Muscle of leg (tissue), 3 donors: ENCODE measurements at regions not wholly inside any gene's neighbourhood (a gene's known extent, or its start where the extent isn't known, plus 50 kb on each side); places are given as distances from the start of the nearest gene placed in this dataset.
"Not testable (repeated sequence)": the region's sequence is repeated elsewhere in the genome, so short reads cannot be mapped to it uniquely, and the experiment has no call there.

ENCODE experiments used
- DNase-seq: peaks from one replicate; pipeline ENCODE4 v3.0.0; 2013
- H3K27ac ChIP-seq: one replicate; pipeline ENCODE4 v1.5.1; 2013; ENCODE audit warnings: mild to moderate bottlenecking, low read length, control low read depth
- H3K27me3 ChIP-seq: one replicate; pipeline ENCODE4 v1.6.1; 2013; ENCODE audit warnings: low read length; ENCODE audit not compliant: control insufficient read depth, insufficient read depth
- H3K36me3 ChIP-seq: one replicate; pipeline ENCODE4 v1.6.1; 2013; ENCODE audit warnings: low read length; ENCODE audit not compliant: control insufficient read depth, insufficient read depth
- H3K4me1 ChIP-seq: one replicate; pipeline ENCODE4 v1.6.1; 2013; ENCODE audit warnings: low read length; ENCODE audit not compliant: control insufficient read depth, insufficient read depth
- H3K4me3 ChIP-seq: one replicate; pipeline ENCODE4 v1.5.1; 2013; ENCODE audit warnings: low read length, control low read depth
- H3K9me3 ChIP-seq: replicated peaks from 2 replicates; pipeline ENCODE4 v1.6.1; 2013; ENCODE audit warnings: low read depth, low read length; ENCODE audit not compliant: control insufficient read depth
- WGBS: methylation state at CpG from one replicate; pipeline ENCODE4 v1.1.5; 2013; ENCODE audit warnings: missing lambda C conversion rate; ENCODE audit not compliant: insufficient coverage; 5-methylcytosine and 5-hydroxymethylcytosine counted together

DNA sequence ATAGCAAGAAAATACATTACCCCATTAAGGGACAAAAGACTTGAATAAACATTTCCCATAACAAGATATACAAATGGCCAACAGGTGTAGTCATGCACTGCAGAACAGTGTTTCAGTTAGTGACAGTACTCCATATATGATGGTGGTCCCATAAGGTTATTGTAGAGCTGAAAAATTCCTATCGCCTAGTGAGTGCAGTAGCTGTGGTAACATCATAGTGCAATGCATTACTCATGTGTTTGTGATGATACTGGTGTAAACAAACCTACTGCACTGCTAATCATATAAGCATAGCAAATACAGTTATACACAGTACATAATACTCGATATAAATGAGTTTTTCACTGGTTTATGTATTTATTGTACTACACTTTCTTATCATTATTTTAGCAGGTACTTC, 168.7 kb downstream of the C12orf75 start:
- H3K9me3 ChIP-seq, result no peaks in the 10 kb centered on the region
- WGBS, result no CpG with 5 or more reads among the region's 2 CpGs
- H3K27ac ChIP-seq, result no peak overlapping the region
- DNase-seq, result no peak
- H3K27me3 ChIP-seq, result peaks cover 2% of the 10 kb centered on the region
- H3K4me3 ChIP-seq, result no peak overlapping the region
- no peaks in the 10 kb centered on the region for H3K36me3 ChIP-seq
- H3K4me1 ChIP-seq, result no peaks in the 10 kb centered on the region

DNA sequence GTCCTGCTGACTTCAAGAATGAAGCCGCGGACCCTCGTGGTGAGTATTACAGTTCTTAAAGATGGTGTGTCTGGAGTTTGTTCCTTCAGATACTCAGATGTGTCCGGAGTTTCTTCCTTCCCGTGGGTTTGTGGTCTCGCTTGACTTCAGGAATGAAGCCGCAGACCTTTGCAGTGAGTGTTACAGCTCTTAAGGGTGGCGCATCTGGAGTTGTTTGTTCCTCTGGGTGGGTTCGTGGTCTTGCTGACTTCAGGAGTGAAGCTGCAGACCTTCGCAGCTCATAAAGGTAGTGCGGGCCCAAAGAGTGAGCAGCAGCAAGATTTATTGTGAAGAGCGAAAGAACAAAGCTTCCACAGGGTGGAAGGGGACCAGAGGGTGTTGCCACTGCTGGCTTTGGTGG, 170.2 kb downstream of the C12orf75 start:
- 96% methylated on average over 11 of the region's 12 CpGs for WGBS
- H3K4me1 ChIP-seq, H3K27me3 ChIP-seq, H3K36me3 ChIP-seq, H3K27ac ChIP-seq, DNase-seq, H3K4me3 ChIP-seq, H3K9me3 ChIP-seq: not testable (repeated sequence)

DNA sequence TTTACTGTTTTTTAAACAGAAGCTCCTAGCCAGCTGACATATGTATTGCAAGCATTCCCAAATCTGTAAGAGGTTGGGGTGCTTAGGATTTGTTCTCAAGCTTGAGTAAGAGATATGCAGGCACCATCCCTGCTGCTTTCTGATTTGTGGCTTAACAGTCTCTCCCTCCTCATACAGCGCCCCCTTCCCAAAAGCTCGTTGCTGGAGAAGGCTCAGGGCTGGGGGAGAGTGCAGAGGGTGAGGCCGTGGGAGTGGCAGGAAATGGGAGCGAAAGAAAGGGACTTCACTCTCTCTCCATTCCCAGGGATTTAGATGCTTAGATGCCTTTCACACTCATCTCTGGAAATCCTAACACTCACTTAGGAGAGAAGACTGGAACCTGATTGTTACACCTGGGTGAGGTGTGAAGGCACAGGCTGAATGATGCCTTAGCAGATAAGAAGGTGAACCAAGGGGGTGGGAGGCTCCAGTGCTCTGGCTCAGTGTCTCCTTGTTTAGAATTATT, 172.0 kb downstream of the C12orf75 start:
- DNase-seq, result no peak
- Histone ChIP-seq H3K27me3 (no peaks in the 10 kb centered on the region), H3K4me1 (peaks cover 2% of the 10 kb centered on the region), H3K4me3 (no peak overlapping the region), H3K27ac (no peak overlapping the region), H3K36me3 (no peaks in the 10 kb centered on the region), H3K9me3 (no peaks in the 10 kb centered on the region)
- no CpG with 5 or more reads among the region's 4 CpGs for WGBS

DNA sequence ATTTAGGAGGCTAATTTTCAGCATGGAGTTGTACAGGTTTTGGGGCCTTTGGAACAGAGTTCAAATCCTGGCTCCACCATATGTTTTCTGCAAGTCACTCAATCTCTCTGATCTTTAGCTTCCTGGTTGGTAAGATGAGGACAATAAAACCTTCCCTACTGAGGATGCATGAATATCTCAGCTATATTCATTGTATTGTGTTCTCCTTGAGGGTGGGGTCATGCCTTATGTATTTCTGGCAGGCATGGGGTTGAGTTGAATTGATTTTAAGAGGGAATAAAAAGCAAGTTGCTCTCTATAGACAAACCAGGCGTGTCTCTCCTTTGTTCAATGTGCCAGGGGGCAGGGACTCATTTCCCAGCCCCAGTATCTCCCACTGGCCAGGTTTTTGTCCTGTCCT, 173.1 kb downstream of the C12orf75 start:
- no peaks in the 10 kb centered on the region for H3K27me3 ChIP-seq
- no CpG with 5 or more reads among the region's 1 CpG for WGBS
- no peak overlapping the region for H3K4me3 ChIP-seq
- H3K27ac ChIP-seq, result no peak overlapping the region
- H3K4me1 ChIP-seq, result peaks cover 3% of the 10 kb centered on the region
- H3K9me3 ChIP-seq, result no peaks in the 10 kb centered on the region
- H3K36me3 ChIP-seq, result no peaks in the 10 kb centered on the region
- no peak for DNase-seq

DNA sequence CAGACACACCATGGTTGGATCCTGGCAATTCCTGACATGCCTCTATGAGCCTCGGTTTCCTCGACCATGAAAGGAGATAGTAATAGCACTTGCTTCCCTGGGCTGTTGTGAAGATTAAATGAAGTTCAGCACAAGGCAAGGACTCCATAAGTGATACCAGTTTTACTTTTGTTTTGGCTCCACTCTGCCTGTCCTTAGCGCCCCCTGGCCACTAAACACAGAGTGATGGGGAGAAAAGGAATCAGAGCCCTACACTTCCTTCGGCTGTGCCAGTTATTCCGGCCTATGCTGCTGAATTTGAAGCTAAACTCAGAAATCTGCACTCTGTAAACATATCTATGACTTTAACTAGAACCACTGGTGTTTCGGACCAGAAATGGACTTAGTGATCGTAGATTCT, 173.8 kb downstream of the C12orf75 start:
- no peak overlapping the region for H3K27ac ChIP-seq
- H3K4me1 ChIP-seq, result peaks cover 3% of the 10 kb centered on the region
- H3K9me3 ChIP-seq, result no peaks in the 10 kb centered on the region
- WGBS, result 91% methylated on average over 3 of the region's 7 CpGs
- H3K27me3 ChIP-seq, result no peaks in the 10 kb centered on the region
- no peaks in the 10 kb centered on the region for H3K36me3 ChIP-seq
- DNase-seq, result no peak
- no peak overlapping the region for H3K4me3 ChIP-seq

DNA sequence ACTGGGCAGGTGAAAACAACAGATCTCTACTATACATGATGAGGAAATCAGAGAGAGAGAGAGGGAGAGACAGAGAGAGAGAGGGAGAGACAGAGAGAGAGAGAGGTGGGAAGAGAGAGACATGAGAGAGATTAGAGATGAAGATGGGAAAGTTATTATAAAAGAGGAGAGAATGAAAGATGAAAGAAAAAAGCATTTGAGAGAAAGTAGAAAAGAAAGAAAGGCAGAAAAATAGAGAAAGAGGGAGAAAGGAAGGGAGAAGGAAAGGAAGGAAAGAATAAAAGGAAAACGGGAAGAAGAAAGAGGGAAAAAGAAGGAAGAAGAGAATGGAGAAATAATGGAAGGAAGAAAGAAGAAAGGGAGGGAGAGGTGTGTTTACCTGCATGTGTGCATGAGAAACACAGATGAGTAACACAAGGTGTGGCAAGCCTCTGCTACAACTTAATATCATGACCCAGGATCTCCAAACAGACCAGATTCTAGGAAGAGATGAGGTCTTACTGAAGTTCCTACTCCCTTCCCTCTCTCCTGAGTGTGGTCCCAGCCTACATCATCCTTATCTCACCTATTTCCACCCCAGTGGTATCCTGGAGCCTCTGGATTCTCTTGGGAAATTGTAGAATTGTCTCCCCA, 176.3 kb downstream of the C12orf75 start:
- Histone ChIP-seq H3K4me1 (peaks cover 3% of the 10 kb centered on the region), H3K27ac (no peak overlapping the region), H3K36me3 (no peaks in the 10 kb centered on the region), H3K27me3 (no peaks in the 10 kb centered on the region), H3K4me3 (no peak overlapping the region), H3K9me3 (no peaks in the 10 kb centered on the region)
- WGBS, result 80% methylated on average over 1 of the region's 1 CpG
- DNase-seq, result no peak

DNA sequence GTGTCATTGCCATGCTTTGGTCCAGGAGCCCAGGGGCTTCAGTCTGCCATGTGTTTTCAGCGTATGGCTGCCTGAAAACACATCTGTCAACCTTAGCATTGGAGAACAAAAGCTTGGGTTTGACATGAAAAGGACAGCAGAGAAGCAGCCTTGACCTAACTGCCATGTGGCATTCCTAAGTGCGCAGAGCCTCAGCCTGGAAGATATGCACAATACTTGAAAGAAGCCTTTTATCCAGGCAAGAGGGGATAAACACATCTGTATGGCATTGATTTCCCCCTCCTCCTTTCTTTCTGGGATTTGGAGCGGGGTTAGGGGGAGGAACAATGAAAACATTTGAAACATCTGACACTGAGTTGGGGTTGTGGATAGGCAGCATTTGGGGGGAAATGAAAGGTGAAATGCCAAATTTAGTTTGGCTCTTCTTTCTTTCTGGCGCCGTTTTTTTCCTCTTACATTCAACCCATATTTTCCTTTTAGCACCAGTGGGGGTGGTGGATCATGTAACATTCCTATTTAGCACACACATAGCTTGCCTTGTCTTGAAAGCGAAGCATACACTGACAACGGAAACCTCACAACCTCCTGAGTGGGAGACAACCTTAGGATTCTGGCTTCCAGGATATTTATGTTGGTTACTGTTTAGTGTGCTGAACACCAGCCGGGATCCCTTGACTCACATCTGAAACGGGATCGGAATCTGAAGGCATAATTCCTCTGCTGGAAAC, 177.0 kb downstream of the C12orf75 start:
- Histone ChIP-seq H3K9me3 (no peaks in the 10 kb centered on the region), H3K36me3 (no peaks in the 10 kb centered on the region), H3K27ac (no peak overlapping the region), H3K4me1 (peaks cover 3% of the 10 kb centered on the region), H3K4me3 (no peak overlapping the region), H3K27me3 (no peaks in the 10 kb centered on the region)
- WGBS, result 75% methylated on average over 1 of the region's 10 CpGs
- DNase-seq, result peak; percentile 27

DNA sequence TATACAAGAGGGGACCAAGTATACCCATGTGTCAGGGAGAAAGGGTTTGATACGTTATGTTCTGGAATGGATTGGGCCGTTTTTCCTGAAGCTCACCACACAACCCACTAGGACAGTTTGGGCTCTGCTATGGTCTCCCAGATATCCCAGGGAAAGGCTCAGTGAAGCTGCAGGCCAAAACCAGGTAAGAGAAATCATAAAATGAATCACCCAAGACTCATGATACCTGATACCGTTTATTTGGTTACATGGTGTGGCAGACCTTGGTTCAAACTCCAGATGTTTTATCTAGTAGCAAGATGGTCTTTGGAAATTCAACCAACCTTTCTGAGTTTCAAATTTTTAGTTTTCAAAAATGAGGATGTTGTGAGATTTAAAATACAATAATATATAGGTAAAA, 177.6 kb downstream of the C12orf75 start:
- 80% methylated on average over 2 of the region's 3 CpGs for WGBS
- no peak overlapping the region for H3K27ac ChIP-seq
- H3K4me3 ChIP-seq, result no peak overlapping the region
- no peaks in the 10 kb centered on the region for H3K36me3 ChIP-seq
- H3K9me3 ChIP-seq, result no peaks in the 10 kb centered on the region
- H3K27me3 ChIP-seq, result no peaks in the 10 kb centered on the region
- H3K4me1 ChIP-seq, result peaks cover 3% of the 10 kb centered on the region
- DNase-seq, result no peak

DNA sequence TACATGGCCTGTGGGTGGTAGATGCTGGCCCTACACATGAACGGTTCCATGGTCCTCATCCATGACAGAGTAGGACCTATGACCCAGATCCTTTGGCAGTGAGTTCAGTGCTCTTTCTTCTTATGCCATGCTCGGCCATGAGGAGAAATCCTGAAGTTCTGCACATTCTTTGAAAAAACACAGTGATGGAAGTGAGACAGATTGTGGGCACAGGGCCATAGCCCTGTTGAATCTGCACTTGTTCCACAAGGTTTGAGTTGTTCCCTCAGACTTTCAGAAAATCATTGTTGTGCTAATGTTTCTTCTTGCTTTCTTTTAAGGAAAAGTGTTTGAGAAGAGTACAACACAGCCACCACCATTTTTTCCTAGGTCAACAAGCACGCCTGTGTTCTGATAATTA, 180.0 kb downstream of the C12orf75 start:
- no peaks in the 10 kb centered on the region for H3K36me3 ChIP-seq
- H3K4me3 ChIP-seq, result no peak overlapping the region

DNA sequence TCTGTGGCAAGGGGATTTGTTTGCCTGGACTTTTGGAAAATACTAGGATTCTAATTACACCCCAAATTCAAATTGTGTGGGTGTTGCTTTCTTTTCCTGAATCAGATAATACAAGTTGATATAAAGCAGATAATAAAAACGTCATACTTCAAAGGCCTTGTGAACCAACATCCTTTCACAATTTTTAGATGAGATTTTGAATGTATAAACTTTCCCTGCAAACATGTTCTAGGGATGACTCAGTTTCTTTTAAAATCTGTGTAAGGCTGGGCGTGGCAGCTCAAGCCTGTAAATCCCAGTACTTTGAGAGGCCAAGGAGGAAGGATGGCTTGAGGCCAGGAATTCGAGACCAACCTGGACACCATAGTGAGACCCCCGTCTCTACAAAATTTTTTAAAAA, 182.4 kb downstream of the C12orf75 start:
- WGBS, result no CpG with 5 or more reads among the region's 4 CpGs
- H3K9me3 ChIP-seq, DNase-seq, H3K36me3 ChIP-seq, H3K27me3 ChIP-seq, H3K4me3 ChIP-seq, H3K4me1 ChIP-seq, H3K27ac ChIP-seq: not testable (repeated sequence)

More for the DNA sequence above, 180.0 kb downstream of the C12orf75 start:
- H3K4me1 ChIP-seq, result peaks cover 3% of the 10 kb centered on the region
- no peak for DNase-seq
- WGBS, result 95% methylated on average over 2 of the region's 3 CpGs
- no peak overlapping the region for H3K27ac ChIP-seq
- no peaks in the 10 kb centered on the region for H3K27me3 ChIP-seq
- H3K9me3 ChIP-seq, result no peaks in the 10 kb centered on the region
